Bone marrow (tissue), 2 donors: ENCODE measurements at regions not wholly inside any gene's neighbourhood (a gene's known extent, or its start where the extent isn't known, plus 50 kb on each side); places are given as distances from the start of the nearest gene placed in this dataset.

Source experiments
- DNase-seq, 2 donors: peaks; one replicate each; lab custom pipeline; 2025; lab: John Stamatoyannopoulos, UW

- DNase-seq: no peak
Observed at GRCh38 chr4:123497340-123497739, 100.7 kb downstream of the SPRY1 start.

DNA sequence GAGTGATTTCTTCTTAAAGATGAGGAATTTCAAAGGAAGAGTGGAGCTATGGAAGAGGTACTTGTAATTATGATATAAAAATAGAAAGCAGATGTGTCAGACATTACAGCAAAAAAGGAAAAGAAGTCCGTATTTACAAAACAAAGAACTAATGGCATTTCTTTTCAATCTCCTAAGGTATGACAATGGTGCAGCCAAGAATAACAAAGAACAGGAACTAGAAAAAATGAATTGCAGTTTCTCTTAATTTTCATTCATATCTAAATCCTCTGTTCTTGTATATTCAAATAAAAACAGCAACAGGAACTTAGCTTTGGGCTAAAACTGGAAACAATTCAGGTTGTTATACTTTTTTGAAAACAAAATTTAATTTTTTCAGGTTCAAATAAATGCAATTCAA, 105.1 kb downstream of the SPRY1 start:
- no peak for DNase-seq

DNA sequence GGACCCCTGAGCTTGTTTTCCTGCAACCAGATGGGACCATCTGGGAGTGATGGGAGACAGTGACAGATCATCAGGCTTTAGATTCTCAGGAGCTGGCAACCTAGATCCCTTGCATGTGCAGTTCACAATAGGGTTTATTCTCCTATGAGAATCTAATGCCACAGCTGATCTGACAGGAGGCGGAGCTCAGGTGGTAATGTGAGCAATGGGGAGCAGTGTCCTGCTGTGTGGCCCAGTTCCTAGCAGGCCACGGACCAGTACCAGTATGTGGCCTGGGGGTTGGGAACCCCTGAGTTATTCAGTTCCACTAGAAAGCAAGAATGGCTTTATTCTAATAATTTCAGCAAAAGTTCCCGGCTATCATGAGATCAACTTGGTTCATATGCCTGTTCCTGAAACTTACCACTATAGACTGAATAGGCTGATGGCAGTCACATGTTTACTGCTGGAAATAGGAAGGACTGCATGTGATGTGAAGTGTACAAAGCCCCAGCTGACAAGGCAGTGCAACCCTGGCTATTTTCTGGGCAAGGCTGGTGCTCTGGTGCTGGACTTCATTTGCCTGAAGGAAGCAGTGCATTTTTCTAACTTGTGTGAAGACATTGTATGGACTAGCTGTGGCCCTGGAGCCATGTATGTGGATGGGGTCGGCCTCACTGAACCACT, 107.2 kb downstream of the SPRY1 start:
- DNase-seq: no peak

GRCh38 chr4:123505095-123506010, 108.8 kb downstream of the SPRY1 start:
- peak; percentile 6 to 48 for DNase-seq

DNA sequence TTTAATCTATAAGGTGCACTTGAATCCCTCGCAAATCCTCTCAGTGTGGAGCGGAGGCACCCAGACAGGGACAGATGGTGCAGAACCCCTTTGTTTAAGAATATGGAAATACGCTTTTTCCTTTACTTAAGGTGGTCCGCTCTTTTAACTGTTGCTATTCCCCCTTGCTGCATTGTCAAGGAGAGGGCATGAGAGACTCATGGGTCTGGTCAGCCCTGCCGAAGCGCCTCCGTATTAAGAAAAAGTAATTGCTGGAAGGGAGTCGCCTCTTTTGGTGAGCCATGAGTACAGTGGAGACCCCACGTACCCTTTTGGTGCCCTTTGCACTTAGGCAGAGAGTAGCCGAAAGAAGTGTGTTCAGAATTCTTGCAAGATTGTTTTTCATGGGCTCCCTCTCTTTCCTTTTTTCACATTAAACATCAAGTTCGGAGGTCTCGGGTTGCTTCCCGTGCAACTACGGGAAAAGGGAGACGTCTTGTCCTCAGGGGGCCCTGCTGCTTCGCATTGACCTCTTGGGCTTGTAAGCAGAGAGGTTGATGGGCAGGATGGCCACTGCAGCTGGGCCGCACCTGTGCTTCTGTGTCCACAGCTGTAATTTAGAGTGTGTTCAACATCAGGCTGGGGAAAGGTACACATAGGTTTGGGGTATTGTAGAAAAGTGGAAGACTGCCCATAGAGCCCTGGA, 109.6 kb downstream of the SPRY1 start:
- DNase-seq: no peak

DNA sequence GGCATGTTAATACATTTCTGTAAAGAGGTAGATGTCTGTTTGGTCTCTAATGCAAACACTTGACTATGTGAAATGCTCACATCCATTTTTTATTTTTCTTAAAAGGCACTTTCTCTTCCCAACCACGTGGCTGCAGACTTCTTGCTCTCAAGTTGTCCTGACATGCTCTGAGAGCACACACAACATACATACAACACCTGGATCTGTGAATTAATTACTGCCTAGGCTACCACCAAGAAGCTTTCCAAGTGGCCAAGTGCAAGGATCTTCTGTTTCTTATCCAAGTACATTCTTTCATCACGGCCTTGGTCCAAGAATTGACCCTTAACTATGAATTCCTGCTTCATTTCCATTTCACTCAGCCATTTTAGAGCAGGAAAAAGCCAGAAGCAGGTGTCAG, 110.8 kb downstream of the SPRY1 start:
- DNase-seq: no peak

DNA sequence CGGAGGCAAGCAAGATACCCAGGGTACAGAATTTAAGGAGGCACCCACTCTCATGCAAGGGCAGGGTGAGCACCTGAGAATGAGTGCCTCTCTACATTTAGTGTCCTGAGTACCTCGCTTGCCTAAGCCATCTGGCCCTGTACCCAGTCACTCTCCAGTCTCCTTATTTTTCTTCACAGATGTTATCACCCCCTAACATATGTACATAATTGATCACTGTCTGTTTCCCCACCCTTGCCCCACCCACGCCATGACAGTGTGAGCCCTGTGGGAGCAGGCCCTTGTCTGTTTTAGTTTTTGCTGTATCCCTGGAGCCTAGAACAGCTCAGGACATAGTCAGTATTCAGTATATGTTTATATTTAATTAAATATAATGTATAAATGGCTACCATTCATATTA, 113.6 kb downstream of the SPRY1 start:
- no peak for DNase-seq

GRCh38 chr4:123510659-123511058, 114.1 kb downstream of the SPRY1 start:
- DNase-seq: no peak

DNA sequence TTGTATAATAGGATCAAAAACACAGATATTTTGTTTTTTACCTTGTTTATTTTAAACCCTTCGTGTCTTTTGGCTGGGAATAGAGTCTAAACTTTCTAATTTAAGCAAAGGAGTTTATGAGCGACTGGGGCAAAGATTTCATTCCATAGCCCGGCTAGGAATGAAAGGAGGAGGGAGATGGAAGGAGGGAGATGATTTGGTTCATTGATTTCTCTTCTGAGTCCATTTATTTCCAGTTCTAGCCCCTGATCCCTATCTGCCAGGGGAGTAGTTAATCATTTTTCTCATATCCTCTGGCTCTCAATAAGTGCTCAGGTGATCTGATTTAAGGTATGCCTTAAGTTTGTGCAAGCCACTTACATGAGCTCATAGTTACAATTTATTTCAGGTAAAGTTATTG, 120.0 kb downstream of the SPRY1 start:
- DNase-seq: no peak

GRCh38 chr4:123517176-123517575, 120.6 kb downstream of the SPRY1 start:
- no peak for DNase-seq

GRCh38 chr4:123517971-123518370, 121.4 kb downstream of the SPRY1 start:
- no peak for DNase-seq

DNA sequence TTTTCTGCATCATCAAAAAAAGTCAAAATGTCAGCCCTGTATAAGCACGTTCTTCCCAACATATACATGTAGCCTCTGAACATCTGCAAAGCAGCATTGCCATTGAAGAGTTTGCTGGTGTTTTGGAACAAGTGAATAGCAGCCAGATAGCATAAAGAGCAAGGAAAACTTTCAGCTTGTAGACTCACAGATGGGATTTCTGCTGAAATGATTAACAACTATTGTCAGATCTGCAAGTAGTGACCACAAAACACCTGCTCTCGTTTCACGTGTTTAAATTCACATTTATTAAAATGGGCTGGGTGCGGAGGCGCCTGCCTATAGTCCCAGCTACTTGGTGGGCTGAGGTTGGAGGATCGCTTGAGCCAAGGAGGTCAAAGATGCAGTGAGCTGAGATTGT, 123.7 kb downstream of the SPRY1 start:
- DNase-seq: no peak

DNA sequence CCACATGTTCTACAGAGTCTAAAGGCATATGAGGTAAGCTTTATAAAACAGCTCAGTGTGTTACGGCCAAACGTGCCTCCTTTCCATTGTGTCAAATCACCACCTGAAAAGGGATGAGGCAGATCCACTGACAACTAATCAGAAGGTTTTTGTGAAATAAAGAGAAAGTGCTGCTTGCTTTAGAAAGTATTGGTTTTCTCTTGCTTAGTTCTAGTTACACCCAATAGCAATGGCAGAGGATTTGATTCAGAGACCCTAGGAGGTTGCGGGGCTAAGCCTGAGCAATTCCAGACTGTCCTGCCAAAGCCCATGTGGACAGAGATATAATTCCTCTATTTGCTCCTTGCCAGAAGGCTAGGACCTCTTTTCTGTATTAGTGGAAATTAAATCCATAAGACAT, 125.5 kb downstream of the SPRY1 start:
- no peak for DNase-seq

GRCh38 chr4:123522646-123523045, 126.1 kb downstream of the SPRY1 start:
- DNase-seq: no peak

DNA sequence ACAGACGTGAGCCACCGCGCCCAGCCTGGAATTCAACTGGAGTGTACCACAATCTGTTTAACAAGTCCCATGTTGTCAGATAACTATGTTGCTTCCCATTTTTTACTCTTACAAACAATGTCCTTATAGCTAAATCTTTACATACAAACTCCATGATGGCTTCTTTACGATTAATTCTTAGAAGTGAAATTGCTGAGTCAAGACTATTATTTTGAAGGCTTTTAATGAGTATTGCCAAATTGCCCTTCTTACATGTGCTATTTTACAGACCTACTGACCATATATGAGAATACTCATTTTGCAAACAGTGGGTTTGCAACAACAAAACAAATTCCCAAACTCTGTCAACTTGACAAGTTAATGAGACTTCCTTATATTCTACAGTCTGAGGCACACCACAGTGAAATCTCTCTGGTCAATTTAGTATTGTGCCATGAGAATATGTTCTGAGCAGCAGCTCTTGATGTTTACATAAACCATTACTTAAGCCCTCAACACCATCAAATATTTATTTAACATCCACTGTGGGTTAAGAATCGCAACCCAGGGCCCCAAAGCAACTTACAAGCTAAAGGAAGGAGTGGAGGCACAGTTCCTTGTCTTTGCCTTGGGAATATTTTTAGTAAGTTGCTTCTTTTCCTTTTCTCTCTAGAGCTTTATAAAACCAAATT, 128.5 kb downstream of the SPRY1 start:
- DNase-seq: no peak

- no peak for DNase-seq
Observed at GRCh38 chr4:123526511-123526910, 129.9 kb downstream of the SPRY1 start.

DNA sequence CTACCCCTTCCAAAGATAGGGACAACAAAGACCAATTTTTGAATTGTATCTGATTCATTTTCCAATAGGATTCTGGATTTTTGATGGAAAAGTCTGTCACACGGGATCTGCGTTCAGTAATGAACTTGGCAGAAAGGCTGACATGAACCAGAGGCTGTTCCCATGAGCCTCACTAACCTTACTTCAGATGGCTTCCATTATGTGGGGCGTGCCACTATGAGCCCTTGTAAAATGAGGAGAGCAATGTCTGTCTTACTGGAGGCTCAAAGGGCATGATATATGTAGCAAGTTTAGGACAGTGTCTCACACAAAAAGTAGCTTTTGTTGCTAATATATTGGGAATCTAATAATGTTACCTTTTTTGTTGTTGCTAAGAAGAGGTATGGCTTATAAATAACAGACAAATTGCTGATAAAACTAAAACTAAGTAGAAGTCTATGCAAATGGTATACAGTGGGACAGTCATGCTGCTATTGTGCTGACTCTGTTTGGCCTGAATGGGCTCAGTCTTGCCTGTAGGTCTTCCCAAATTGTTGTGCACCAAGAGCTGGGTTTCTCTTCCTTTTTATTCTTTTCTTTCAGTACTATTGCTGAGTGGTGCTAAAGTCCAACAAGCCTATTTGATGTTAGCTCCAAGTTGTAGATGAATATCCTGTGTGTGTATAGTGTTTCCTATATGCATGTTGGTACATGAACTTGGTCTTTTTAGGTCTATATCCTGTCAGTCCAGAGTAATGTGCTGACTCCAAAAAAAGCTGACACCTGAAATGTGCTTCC, 132.1 kb downstream of the SPRY1 start:
- DNase-seq: no peak

DNA sequence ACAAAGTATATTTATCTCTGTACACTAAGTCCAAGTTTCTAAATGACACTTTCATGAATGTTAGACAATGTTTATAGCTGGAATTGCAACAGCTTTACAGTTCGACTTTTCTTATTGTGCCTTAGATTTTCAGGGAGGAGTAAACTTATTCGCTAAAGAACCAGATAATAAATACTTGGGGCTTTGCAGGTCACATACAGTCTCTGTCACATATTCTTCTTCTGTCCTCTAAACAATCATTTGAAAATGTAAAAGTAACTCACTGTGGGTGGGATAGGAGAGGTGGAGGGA, 132.6 kb downstream of the SPRY1 start:
- DNase-seq: no peak

GRCh38 chr4:123530357-123530756, 133.8 kb downstream of the SPRY1 start:
- no peak for DNase-seq

DNA sequence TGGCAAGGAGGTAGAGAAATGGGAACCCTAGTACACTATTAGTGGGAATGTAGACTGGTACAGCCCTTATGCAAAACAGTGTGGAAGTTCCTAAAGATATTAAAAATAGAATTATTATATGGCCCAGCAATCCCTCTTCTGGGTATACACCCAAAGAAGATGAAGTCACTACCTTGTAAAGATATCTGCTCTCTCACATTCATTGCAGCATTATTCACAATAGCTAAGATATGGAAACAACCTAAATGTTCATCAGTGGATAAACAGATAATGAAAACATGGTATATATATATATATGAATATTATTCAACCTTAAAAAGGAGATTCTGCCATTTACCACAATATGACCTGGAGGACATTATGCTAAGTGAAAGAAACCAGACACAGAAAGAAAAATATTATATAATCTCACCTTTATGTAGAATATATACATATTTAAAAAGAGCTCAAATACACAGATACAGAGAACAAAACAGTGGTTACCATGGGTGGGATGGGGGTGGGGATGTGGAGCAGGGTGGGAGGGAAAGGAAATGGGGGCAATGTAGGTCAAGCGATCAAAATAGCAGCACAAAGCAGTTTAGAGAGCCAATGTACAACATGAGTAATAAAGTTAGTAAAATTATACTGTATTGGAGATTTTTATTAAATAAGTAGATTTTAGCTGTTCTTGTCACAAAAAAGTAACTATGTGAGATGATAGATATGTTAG, 138.6 kb downstream of the SPRY1 start:
- no peak for DNase-seq

DNA sequence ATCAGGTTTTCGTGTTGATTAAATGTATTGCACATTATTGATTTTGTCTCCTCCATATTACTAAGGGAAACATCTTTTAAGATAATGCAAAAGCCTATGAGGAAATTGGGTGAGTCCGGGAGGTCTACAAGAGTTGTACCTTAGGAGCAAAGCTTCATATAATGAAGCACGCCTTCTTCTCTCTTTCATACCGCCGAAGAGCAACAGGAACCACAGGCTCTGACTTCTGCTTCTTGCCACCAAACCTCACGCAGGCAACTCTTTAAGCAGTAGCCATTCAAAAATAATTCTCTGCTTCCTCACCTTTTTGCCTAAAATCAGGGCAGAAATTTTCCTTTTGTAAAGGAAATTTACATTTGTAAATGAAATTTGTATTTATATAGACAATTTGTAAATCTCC, 139.6 kb downstream of the SPRY1 start:
- peak in 1 of 2 donors; percentile 39 for DNase-seq
